ENCODE measurements at regions not wholly inside any gene's neighbourhood (a gene's known extent, or its start where the extent isn't known, plus 50 kb on each side); places are given as distances from the start of the nearest gene placed in this dataset.

- Histone ChIP-seq H3K4me3 (ENCODE audit: insufficient read depth, low read length) (no peak overlapping the region), H3K27ac (ENCODE audit: low read depth, low read length) (no peak overlapping the region), H3K27me3 (ENCODE audit: insufficient read depth, low read length) (no peaks in the 10 kb centered on the region), H2AFZ (ENCODE audit: low read length) (no peak overlapping the region), H3K4me1 (ENCODE audit: insufficient read depth, low read length) (no peaks in the 10 kb centered on the region), H3K4me2 (ENCODE audit: insufficient read depth, low read length) (no peak overlapping the region), H3K79me2 (ENCODE audit: insufficient read depth, low read length) (no peaks in the 10 kb centered on the region), H4K20me1 (ENCODE audit: insufficient read depth, low read length) (no peaks in the 10 kb centered on the region), H3K36me3 (ENCODE audit: insufficient read depth, low read length) (no peaks in the 10 kb centered on the region), H3K9me3 (ENCODE audit: low read depth, low read length) (no peaks in the 10 kb centered on the region)
- no peak for DNase-seq (ENCODE audit: insufficient read length, low spot score, missing footprints)
- no peak for TF ChIP-seq CTCF (IDR thresholded peaks at IDR 0.05; ENCODE audit: extremely low read depth, low read depth, low read length)
Measured at GRCh38 chr1:4460651-4461050, 193.8 kb upstream of the AJAP1 start.

- H4K20me1 ChIP-seq (ENCODE audit: insufficient read depth, low read length), result no peaks in the 10 kb centered on the region
- no peak overlapping the region for H3K27ac ChIP-seq (ENCODE audit: low read depth, low read length)
- no peak overlapping the region for H3K4me2 ChIP-seq (ENCODE audit: insufficient read depth, low read length)
- TF ChIP-seq CTCF (IDR thresholded peaks at IDR 0.05; ENCODE audit: extremely low read depth, low read depth, low read length), result no peak
- H3K4me3 ChIP-seq (ENCODE audit: insufficient read depth, low read length), result no peak overlapping the region
- H3K36me3 ChIP-seq (ENCODE audit: insufficient read depth, low read length), result no peaks in the 10 kb centered on the region
- H3K27me3 ChIP-seq (ENCODE audit: insufficient read depth, low read length), result no peaks in the 10 kb centered on the region
- no peaks in the 10 kb centered on the region for H3K79me2 ChIP-seq (ENCODE audit: insufficient read depth, low read length)
- DNase-seq (ENCODE audit: insufficient read length, low spot score, missing footprints), result no peak
- H3K9me3 ChIP-seq (ENCODE audit: low read depth, low read length), result no peaks in the 10 kb centered on the region
- H3K4me1 ChIP-seq (ENCODE audit: insufficient read depth, low read length), result no peaks in the 10 kb centered on the region
- no peak overlapping the region for H2AFZ ChIP-seq (ENCODE audit: low read length)
Measured at GRCh38 chr1:4461726-4462290, 192.6 kb upstream of the AJAP1 start.

- no peaks in the 10 kb centered on the region for H3K27me3 ChIP-seq (ENCODE audit: insufficient read depth, low read length)
- H2AFZ ChIP-seq (ENCODE audit: low read length), result no peak overlapping the region
- no peak for DNase-seq (ENCODE audit: insufficient read length, low spot score, missing footprints)
- no peaks in the 10 kb centered on the region for H3K36me3 ChIP-seq (ENCODE audit: insufficient read depth, low read length)
- no peaks in the 10 kb centered on the region for H4K20me1 ChIP-seq (ENCODE audit: insufficient read depth, low read length)
- no peak overlapping the region for H3K27ac ChIP-seq (ENCODE audit: low read depth, low read length)
- no peak overlapping the region for H3K4me2 ChIP-seq (ENCODE audit: insufficient read depth, low read length)
- H3K9me3 ChIP-seq (ENCODE audit: low read depth, low read length), result no peaks in the 10 kb centered on the region
- H3K4me3 ChIP-seq (ENCODE audit: insufficient read depth, low read length), result no peak overlapping the region
- H3K79me2 ChIP-seq (ENCODE audit: insufficient read depth, low read length), result no peaks in the 10 kb centered on the region
- no peaks in the 10 kb centered on the region for H3K4me1 ChIP-seq (ENCODE audit: insufficient read depth, low read length)
- TF ChIP-seq CTCF (IDR thresholded peaks at IDR 0.05; ENCODE audit: extremely low read depth, low read depth, low read length), result no peak
Measured at GRCh38 chr1:4462831-4463484, 191.5 kb upstream of the AJAP1 start.

GRCh38 chr1:4463631-4464030 is 190.8 kb upstream of the AJAP1 start:
- Histone ChIP-seq H3K79me2 (ENCODE audit: insufficient read depth, low read length) (no peaks in the 10 kb centered on the region), H3K27me3 (ENCODE audit: insufficient read depth, low read length) (no peaks in the 10 kb centered on the region), H3K4me1 (ENCODE audit: insufficient read depth, low read length) (no peaks in the 10 kb centered on the region), H3K36me3 (ENCODE audit: insufficient read depth, low read length) (no peaks in the 10 kb centered on the region), H3K4me2 (ENCODE audit: insufficient read depth, low read length) (no peak overlapping the region), H4K20me1 (ENCODE audit: insufficient read depth, low read length) (no peaks in the 10 kb centered on the region), H3K4me3 (ENCODE audit: insufficient read depth, low read length) (no peak overlapping the region), H3K9me3 (ENCODE audit: low read depth, low read length) (no peaks in the 10 kb centered on the region), H3K27ac (ENCODE audit: low read depth, low read length) (no peak overlapping the region), H2AFZ (ENCODE audit: low read length) (no peak overlapping the region)
- no peak for DNase-seq (ENCODE audit: insufficient read length, low spot score, missing footprints)
- no peak for TF ChIP-seq CTCF (IDR thresholded peaks at IDR 0.05; ENCODE audit: extremely low read depth, low read depth, low read length)

Measured in osteoblast (primary cell).